ENCODE measurements at regions not wholly inside any gene's neighbourhood (a gene's known extent, or its start where the extent isn't known, plus 50 kb on each side); places are given as distances from the start of the nearest gene placed in this dataset.

- no peak overlapping the region for H3K4me3 ChIP-seq (ENCODE audit: low read length)
- no peak for DNase-seq (ENCODE audit: low read depth, low spot score)
Measured at GRCh38 chr9:23542438-23542837, 283.6 kb downstream of the ELAVL2 start.

DNA sequence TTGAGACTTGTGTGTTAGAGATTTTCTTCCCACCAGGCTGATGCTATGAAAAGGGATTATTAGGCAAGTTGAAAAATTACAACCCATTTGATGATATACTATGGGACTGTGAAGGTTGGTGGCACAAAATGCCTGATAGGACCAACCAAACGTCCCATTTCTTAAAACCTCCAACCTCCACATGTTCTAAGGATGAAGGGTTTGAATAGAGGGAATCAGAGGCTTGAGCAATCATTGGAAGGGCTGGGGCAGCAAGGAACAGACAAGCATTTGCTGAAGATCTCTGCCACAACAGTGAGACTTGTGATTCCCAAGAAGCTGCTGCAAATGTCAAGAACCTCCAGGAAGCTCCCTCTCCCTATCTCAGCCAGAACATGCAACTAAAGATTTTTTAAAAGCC lies 283.1 kb downstream of the ELAVL2 start:
- no peak overlapping the region for H3K4me3 ChIP-seq (ENCODE audit: low read length)
- DNase-seq (ENCODE audit: low read depth, low spot score), result no peak

DNA sequence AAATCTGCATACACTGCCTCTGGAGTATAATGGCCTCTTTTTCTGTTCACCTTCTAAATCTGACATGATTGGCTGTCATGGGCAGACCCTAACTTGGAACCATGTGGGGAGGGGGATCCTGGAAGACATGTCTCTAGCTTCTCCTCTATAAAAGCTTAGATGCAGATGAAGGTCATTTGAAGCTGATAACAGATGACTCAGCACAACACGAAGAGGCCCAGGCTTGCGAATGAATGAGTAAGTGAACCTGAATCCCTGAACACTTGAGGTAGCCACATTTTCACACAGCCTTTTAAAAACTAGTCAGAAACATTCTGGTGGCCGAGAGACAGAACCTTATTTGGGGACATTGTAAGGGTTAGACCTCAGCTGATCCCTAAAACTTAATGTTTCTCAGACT lies 282.6 kb downstream of the ELAVL2 start:
- H3K4me3 ChIP-seq (ENCODE audit: low read length), result no peak overlapping the region
- no peak for DNase-seq (ENCODE audit: low read depth, low spot score)

DNA sequence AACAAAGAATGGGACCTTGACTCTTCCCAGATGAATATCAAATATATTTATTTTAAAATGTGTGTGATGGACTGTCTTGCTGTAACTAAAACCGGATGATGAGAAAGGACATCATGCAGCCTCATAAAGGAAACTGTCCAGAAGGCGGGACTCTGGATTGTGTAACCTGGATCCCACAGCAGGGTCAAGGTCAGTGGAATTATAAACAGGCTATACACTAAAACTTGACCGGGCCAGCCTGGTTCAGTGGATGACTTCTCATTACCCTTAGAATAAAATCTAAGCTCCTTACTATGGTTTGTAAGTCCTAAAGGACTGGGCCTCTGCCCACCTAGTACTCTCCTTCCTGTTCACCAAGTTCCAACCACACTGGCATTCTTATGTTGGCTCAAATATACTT lies 280.3 kb downstream of the ELAVL2 start:
- no peak for DNase-seq (ENCODE audit: low read depth, low spot score)
- no peak overlapping the region for H3K4me3 ChIP-seq (ENCODE audit: low read length)

GRCh38 chr9:23551311-23551721 lies 274.7 kb downstream of the ELAVL2 start:
- no peak for DNase-seq (ENCODE audit: low read depth, low spot score)

DNA sequence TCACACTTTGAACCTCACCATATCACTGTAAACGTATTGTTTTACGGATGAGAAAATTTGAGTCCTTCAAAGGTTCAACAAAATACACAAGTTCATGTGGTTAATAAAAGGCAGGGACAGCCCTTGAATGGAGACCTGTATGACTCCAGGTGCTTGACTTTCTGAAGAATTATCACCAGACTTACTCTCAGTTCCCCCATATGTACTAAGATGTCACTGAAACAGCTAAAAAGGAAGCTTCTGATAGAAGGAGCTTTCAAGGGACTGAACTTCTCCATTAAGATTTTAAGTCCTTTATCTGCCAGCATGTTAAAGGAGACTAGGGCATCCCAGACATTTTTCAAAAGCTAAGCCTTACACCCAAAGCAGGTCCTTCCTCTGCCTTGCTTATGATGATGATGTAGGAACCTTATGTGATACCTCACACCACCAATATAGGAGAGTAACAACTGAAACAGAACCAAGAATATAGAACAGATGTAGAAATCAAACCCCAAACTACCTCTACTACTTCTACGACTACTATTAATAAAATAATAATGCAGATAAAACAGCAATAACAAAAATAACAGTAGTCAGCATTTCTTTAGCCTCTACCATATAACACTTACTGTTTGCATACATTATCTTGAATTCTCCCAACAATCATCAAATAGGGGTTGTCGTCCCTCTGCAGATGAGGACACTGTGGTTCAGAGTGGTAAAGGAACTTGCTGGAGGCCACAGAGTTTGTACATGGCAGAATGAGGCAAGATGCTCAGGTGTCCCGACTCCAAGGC lies 273.9 kb downstream of the ELAVL2 start:
- DNase-seq (ENCODE audit: low read depth, low spot score), result no peak
- no peak overlapping the region for H3K4me3 ChIP-seq (ENCODE audit: low read length)

More at GRCh38 chr9:23551311-23551721, 274.7 kb downstream of the ELAVL2 start:
- no peak overlapping the region for H3K4me3 ChIP-seq (ENCODE audit: low read length)

- H3K4me3 ChIP-seq (ENCODE audit: low read length), result no peak overlapping the region
- DNase-seq (ENCODE audit: low read depth, low spot score), result no peak
Measured at GRCh38 chr9:23552876-23553601, 273.0 kb downstream of the ELAVL2 start.

DNA sequence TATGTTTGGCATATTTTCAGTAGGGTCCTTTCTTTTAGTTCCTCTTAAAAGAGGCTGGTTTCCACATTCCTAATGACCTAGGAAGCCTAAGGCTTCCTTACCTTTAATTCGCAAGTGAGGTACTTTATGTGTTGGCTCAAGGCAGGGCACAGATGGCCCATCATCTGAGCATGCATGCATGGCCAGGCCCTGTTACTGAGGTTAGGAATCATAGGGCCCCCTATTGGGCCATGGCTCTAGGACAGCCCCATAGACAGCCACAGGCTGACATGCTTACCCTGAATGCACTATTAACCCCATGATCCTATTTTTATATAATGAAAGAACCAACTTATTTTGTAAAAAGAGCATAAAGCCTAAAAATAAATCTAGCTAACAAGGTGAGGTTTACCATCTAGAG lies 271.4 kb downstream of the ELAVL2 start:
- DNase-seq (ENCODE audit: low read depth, low spot score), result no peak
- H3K4me3 ChIP-seq (ENCODE audit: low read length), result no peak overlapping the region

GRCh38 chr9:23555851-23556250 lies 270.2 kb downstream of the ELAVL2 start:
- DNase-seq (ENCODE audit: low read depth, low spot score), result no peak
- H3K4me3 ChIP-seq (ENCODE audit: low read length), result no peak overlapping the region

DNA sequence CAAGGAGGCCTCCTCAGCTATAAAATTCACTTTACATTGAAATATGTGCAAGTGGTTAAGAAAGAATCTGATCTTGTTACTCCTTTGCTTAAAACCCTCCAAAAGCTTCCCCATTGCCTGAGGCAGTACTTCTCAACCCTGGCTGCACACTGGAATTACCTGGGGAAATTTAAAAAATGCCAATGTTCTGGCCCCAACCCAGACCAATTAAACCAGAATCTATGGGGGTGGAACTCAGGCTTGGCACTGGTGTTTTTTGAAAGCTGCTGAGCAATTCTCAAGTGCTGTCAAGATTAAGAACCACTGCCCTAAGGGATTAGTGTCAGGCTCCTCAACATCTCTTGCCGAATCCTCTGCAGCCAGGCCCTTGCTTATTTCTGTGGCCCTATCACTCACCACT lies 269.6 kb downstream of the ELAVL2 start:
- no peak for DNase-seq (ENCODE audit: low read depth, low spot score)
- H3K4me3 ChIP-seq (ENCODE audit: low read length), result no peak overlapping the region

GRCh38 chr9:23557689-23558088 lies 268.4 kb downstream of the ELAVL2 start:
- no peak overlapping the region for H3K4me3 ChIP-seq (ENCODE audit: low read length)
- no peak for DNase-seq (ENCODE audit: low read depth, low spot score)

DNA sequence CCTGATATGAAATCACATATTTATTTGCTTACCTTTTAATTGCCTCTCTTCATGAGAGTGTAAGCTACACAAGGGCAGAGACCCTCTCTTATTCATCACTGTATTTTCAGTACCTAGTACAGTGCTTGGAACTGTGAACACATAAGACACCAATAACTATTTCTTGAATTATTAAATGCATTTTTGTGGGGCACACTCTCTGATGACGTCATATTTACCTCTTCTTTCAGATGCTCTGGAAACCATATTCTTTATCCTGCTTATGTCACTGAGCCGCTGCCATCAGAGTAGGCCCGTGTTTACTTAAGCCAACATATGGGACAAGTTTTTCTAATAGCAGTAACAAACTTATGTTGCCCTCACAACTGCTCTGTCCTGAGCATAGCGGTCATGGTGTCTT lies 266.5 kb downstream of the ELAVL2 start:
- no peak for DNase-seq (ENCODE audit: low read depth, low spot score)
- H3K4me3 ChIP-seq (ENCODE audit: low read length), result no peak overlapping the region

DNA sequence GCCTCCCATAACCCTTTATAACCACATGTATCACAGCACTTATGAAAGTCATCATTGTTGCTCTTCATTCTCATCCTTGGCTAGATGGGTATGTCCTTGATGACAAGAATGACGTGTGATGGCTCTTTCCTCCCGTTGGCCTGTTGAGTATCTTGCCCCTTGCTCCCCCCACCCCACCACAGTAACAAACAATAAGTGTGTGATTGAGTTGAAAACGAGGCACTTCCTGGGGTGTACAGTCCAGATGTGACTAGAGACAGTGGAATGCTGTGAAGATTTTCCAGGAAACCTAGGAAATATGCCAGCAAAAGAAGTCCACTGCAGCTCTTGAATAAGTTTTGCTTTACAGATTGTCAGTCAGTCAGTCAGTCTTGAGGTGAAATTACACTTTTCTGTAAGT lies 262.5 kb downstream of the ELAVL2 start:
- no peak for DNase-seq (ENCODE audit: low read depth, low spot score)
- no peak overlapping the region for H3K4me3 ChIP-seq (ENCODE audit: low read length)

DNA sequence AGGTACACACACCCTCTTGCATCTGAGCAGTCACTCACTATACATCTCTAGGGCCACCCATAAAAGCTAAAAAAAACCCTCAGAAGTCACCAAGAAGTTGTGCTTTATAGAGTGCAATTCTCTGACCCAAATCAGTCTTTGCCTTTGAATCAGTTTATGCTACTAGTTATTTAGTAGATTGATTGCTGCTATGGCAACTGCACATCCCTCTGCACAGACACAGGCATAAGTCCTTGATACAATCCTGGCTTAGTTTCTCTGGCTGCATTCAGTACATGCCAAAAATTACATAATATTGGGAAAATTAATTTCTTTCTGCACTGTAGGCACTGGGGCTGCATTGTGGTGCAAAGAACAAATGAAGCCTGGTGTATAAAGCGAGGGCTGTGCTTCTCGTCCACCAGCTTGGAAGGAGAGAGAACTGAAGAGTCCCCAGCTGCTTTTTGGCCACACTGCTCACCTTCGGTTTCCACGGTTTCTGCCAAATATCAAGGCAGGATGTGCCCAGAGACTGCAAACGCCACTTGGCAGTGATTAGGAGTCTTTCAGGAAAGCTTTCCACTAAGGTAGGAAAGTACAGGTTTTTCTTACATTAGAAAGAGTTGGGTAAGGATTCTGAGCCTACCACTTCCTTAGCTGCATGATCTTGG lies 258.4 kb downstream of the ELAVL2 start:
- DNase-seq (ENCODE audit: low read depth, low spot score), result no peak
- H3K4me3 ChIP-seq (ENCODE audit: low read length), result no peak overlapping the region

GRCh38 chr9:23571414-23572104 lies 254.5 kb downstream of the ELAVL2 start:
- DNase-seq (ENCODE audit: low read depth, low spot score), result no peak
- no peak overlapping the region for H3K4me3 ChIP-seq (ENCODE audit: low read length)

- H3K4me3 ChIP-seq (ENCODE audit: low read length), result no peak overlapping the region
- no peak for DNase-seq (ENCODE audit: low read depth, low spot score)
Measured at GRCh38 chr9:23573800-23574199, 252.2 kb downstream of the ELAVL2 start.

- DNase-seq (ENCODE audit: low read depth, low spot score), result no peak
- H3K4me3 ChIP-seq (ENCODE audit: low read length), result no peak overlapping the region
Measured at GRCh38 chr9:23577611-23578010, 248.4 kb downstream of the ELAVL2 start.

DNA sequence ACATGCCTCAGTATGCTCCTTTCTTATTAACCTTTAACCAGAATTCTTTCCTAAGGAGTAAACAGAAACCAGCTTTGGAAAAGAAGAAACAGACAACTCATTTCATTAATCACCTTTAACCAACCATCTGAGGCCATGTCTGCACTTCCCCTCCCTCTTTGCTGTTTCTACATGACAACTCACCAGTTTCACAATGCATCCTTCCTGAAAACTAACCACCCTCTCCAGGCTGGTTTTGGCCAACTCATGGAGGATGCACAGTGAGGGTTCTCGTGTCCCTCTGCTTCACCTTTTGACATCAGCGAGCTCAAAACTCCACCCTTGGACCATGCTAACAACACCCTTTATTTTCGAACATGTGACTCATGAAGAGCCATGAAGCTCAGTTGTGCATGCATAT lies 244.1 kb downstream of the ELAVL2 start:
- DNase-seq (ENCODE audit: low read depth, low spot score), result no peak
- no peak overlapping the region for H3K4me3 ChIP-seq (ENCODE audit: low read length)

DNA sequence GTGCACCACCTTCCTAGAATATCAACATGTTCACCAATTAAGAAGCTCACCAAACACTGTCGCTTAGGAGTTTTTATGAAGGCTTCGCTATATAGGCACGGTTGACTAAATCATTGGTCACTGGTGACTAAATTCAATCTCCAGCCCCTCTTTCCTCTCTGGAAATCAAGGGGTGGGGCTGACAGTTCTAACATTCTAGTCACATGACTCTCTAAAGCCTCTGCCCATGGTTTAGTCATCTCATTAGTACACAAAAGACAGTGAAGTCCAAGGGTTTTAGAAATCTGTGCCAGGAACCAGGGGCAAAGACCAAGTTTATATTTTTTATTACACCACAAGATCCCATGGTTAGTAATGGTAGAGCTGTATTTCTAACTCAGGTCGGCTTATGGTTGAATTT lies 243.2 kb downstream of the ELAVL2 start:
- no peak for DNase-seq (ENCODE audit: low read depth, low spot score)
- H3K4me3 ChIP-seq (ENCODE audit: low read length), result no peak overlapping the region

DNA sequence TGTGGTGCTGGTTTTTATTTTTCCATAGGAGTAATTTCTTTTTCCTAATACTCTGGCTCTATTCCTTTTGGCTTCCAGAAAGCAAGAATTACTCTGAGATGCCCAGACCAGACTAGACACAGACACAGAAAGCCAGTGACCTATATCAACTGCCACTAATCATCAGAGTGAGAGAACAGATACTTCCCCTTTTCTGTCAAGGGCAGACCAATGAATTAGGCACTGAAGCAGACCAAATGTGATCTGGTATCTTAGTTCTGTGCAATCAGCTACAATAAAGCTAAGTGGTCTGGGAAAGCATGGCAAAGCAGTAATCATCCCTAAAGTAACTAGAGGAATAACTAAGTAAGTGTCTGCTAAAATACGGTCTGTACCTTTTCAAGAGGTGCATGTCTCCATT lies 239.1 kb downstream of the ELAVL2 start:
- no peak overlapping the region for H3K4me3 ChIP-seq (ENCODE audit: low read length)
- DNase-seq (ENCODE audit: low read depth, low spot score), result no peak
